Cardiac muscle cell (in vitro differentiated cells and primary cell): ENCODE measurements at regions not wholly inside any gene's neighbourhood (a gene's known extent, or its start where the extent isn't known, plus 50 kb on each side); places are given as distances from the start of the nearest gene placed in this dataset.

Source experiments
- DNase-seq, 2 donors: peaks; one replicate each; pipeline versions ENCODE4 v3.0.0 to v3.0.0-alpha.2; 2010 to 2017; ENCODE audit warnings: low read depth in 1 of 2, low spot score in 1 of 2
- H3K27ac ChIP-seq: fragments of 200-600 bp; sonication (generic); 2 replicates; pipeline ENCODE4 v1.5.1; 2016
- H3K27me3 ChIP-seq: fragments of 200-600 bp; sonication (generic); 2 replicates; pipeline ENCODE4 v1.6.0; 2016; ENCODE audit warnings: control low read depth
- H3K36me3 ChIP-seq: fragments of 200-600 bp; sonication (generic); 2 replicates; pipeline ENCODE4 v1.5.1; 2016; ENCODE audit warnings: control low read depth
- H3K4me1 ChIP-seq: fragments of 200-600 bp; sonication (generic); 2 replicates; pipeline ENCODE4 v1.8.1; 2017; ENCODE audit warnings: low read depth, mild to moderate bottlenecking, mixed run types
- H3K4me3 ChIP-seq: fragments of 200-600 bp; sonication (generic); 2 replicates; pipeline ENCODE4 v1.5.1; 2016; ENCODE audit warnings: mild to moderate bottlenecking
- H3K9me3 ChIP-seq: fragments of 200-600 bp; sonication (generic); 2 replicates; pipeline ENCODE4 v1.5.1; 2017; ENCODE audit warnings: low read depth, mild to moderate bottlenecking, control low read depth
- TF ChIP-seq, protein P1 (sequence below): IDR thresholded peaks from 2 replicates; pipeline ENCODE4 v1.5.1; 2012; ENCODE audit warnings: low read depth, mild to moderate bottlenecking, low read length

DNA sequence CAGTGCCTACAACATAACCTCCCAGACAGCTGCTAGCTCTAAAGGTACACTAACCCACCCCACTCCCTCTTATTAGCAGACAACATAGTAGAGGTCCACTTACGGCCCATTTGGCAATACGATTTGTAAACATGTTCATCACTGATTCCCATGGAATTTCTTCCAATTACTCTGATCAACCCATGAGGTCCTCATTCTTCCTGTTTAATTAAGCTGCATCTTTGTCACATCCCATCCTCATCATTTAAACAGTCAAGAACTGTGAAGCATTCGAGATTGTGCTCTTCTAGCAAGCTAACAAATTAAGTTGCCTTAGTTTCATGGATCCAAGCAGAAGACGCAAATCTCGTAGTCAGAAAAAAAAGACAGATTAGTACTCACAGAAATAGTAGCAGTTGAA lies 622.2 kb upstream of the VSTM2A start:
- no peaks in the 10 kb centered on the region for H3K36me3 ChIP-seq
- H3K27ac ChIP-seq: no peak overlapping the region
- no peak for DNase-seq
- H3K4me1 ChIP-seq: no peaks in the 10 kb centered on the region
- H3K4me3 ChIP-seq: no peak overlapping the region
- TF ChIP-seq, protein P1, sequence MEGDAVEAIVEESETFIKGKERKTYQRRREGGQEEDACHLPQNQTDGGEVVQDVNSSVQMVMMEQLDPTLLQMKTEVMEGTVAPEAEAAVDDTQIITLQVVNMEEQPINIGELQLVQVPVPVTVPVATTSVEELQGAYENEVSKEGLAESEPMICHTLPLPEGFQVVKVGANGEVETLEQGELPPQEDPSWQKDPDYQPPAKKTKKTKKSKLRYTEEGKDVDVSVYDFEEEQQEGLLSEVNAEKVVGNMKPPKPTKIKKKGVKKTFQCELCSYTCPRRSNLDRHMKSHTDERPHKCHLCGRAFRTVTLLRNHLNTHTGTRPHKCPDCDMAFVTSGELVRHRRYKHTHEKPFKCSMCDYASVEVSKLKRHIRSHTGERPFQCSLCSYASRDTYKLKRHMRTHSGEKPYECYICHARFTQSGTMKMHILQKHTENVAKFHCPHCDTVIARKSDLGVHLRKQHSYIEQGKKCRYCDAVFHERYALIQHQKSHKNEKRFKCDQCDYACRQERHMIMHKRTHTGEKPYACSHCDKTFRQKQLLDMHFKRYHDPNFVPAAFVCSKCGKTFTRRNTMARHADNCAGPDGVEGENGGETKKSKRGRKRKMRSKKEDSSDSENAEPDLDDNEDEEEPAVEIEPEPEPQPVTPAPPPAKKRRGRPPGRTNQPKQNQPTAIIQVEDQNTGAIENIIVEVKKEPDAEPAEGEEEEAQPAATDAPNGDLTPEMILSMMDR: no peak
- H3K9me3 ChIP-seq: no peaks in the 10 kb centered on the region
- H3K27me3 ChIP-seq: no peaks in the 10 kb centered on the region

DNA sequence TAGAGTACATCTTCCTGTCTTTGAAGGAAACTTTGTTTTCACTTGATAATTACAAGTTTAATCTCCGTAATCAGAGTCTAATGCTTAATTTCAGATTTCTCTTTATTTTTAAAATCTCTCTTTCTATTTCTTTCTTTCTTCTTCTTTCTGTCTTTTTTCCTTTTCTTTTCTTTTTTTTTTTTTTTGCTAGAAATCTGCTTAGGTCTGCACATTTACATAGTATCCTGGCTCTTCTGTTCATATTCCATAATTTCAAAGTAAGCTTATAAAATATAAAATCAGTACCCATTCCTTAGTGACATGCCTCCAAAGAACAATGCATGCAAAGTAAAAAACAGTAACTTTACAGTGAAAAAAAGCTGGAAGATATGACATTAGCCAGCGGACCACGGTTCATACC lies 601.7 kb upstream of the VSTM2A start:
- Histone ChIP-seq H3K27ac (no peak overlapping the region), H3K36me3 (no peaks in the 10 kb centered on the region), H3K9me3 (no peaks in the 10 kb centered on the region), H3K27me3 (no peaks in the 10 kb centered on the region), H3K4me1 (no peaks in the 10 kb centered on the region), H3K4me3 (no peak overlapping the region)
- no peak for DNase-seq
- TF ChIP-seq, protein P1: no peak

DNA sequence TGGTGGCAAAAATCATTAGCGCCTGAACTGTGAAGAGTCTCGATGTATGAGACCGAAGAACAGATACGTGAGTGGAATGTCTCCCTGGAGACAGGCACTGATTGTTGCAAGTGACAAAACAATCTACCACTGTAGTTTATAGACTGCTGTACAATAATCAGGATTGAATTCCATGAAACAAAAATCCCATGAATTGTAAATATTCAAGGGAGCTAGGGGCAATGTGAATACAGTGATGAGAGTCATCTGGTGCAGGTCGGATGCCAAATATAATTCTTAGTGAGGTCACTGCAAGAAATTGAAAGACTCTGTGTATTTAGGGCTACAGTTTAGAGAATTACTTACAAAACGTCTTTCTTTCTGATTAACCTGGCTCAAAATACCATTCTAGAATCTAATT lies 594.4 kb upstream of the VSTM2A start:
- H3K9me3 ChIP-seq: no peaks in the 10 kb centered on the region
- no peak overlapping the region for H3K27ac ChIP-seq
- H3K4me1 ChIP-seq: no peaks in the 10 kb centered on the region
- no peak for DNase-seq
- H3K36me3 ChIP-seq: no peaks in the 10 kb centered on the region
- TF ChIP-seq, protein P1: no peak
- no peaks in the 10 kb centered on the region for H3K27me3 ChIP-seq
- no peak overlapping the region for H3K4me3 ChIP-seq

DNA sequence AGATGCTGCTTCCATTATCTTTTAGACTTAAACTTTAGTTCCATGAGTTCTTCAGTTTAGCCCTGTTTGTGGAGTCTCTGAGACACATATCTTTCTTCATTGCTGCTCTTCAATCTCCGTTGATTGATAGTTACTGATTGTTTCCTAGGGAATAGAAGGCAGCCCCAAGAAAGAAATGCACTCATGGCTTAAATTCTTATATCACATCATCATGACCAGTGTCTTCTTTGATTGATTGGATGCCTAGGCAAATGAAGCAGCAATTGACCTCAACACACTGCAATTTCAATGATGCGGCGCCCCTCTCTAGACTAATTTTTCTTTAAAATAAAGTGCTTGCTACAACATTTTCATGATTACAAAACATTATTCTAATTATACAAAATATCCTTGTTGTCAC lies 576.5 kb upstream of the VSTM2A start:
- DNase-seq: no peak
- no peak overlapping the region for H3K4me3 ChIP-seq
- H3K4me1 ChIP-seq: no peaks in the 10 kb centered on the region
- H3K27ac ChIP-seq: no peak overlapping the region
- TF ChIP-seq, protein P1: no peak
- no peaks in the 10 kb centered on the region for H3K36me3 ChIP-seq
- no peaks in the 10 kb centered on the region for H3K27me3 ChIP-seq
- no peaks in the 10 kb centered on the region for H3K9me3 ChIP-seq

DNA sequence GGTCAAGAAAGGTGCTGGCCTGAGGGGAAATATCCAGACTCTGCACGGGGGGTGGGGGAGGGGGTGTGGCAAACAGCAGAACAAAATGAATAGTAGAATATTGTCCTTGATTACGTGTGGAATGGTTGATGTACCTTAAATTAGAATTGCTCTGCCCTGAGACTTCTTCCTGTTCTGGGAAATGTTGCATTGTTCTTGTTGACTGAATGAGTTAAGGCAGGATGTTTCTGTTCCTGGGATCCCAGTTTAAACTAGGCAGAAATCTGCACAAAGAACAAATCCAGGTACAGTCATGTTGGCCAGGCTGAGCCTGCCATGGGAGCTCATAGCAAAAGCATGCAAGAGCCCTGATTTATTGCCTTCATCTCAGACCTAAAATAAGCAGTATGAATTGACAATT lies 558.7 kb upstream of the VSTM2A start:
- H3K9me3 ChIP-seq: no peaks in the 10 kb centered on the region
- H3K36me3 ChIP-seq: no peaks in the 10 kb centered on the region
- H3K4me1 ChIP-seq: no peaks in the 10 kb centered on the region
- H3K27ac ChIP-seq: no peak overlapping the region
- no peak for DNase-seq
- TF ChIP-seq, protein P1: no peak
- H3K4me3 ChIP-seq: no peak overlapping the region
- H3K27me3 ChIP-seq: no peaks in the 10 kb centered on the region

DNA sequence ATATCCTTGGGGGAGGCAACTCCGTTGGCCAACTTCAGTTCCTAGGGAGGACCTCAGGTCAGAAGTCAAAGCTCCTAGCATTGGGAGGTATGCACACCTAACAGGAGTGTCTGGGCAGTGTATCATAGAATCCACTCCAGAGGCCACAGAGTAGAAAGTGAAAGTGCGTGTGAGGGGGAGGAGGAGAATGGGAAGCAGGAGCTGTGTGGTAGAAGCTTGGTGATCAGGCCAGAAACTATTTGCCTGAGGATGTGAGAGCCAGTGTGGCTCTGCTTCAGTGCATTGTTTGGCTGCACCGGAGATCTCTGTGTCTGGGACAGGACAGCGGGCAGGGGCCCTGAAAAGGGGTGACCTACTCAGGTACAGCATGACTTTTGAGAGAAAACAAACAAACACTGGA lies 557.4 kb upstream of the VSTM2A start:
- H3K9me3 ChIP-seq: no peaks in the 10 kb centered on the region
- DNase-seq: no peak
- H3K27ac ChIP-seq: no peak overlapping the region
- no peaks in the 10 kb centered on the region for H3K4me1 ChIP-seq
- TF ChIP-seq, protein P1: no peak
- H3K4me3 ChIP-seq: no peak overlapping the region
- H3K36me3 ChIP-seq: no peaks in the 10 kb centered on the region
- no peaks in the 10 kb centered on the region for H3K27me3 ChIP-seq
